GM21619 (cell line): ENCODE measurements at regions not wholly inside any gene's neighbourhood (a gene's known extent, or its start where the extent isn't known, plus 50 kb on each side); places are given as distances from the start of the nearest gene placed in this dataset.
A peak's percentile ranks its signal among the peaks of the same experiment; 100 is the strongest.

ENCODE experiments used
- ATAC-seq: cut with Tn5 transposase; IDR thresholded peaks from one replicate; pipeline ENCODE4 v1.9.1; 2021; ENCODE audit not compliant: unreplicated experiment

GRCh38 chr16:14362774-14363371 is 267.2 kb downstream of the PARN start:
- no peak for ATAC-seq

GRCh38 chr16:14360326-14361037 is 269.6 kb downstream of the PARN start:
- no peak for ATAC-seq

GRCh38 chr16:14358697-14359305 is 271.3 kb downstream of the PARN start:
- no peak for ATAC-seq

GRCh38 chr16:14357328-14357727 is 272.7 kb downstream of the PARN start:
- no peak for ATAC-seq

- ATAC-seq = no peak
Measured at GRCh38 chr16:14356064-14356463, 274.0 kb downstream of the PARN start.

- ATAC-seq = peak; percentile 87
Measured at GRCh38 chr16:14354561-14355351, 275.3 kb downstream of the PARN start.

GRCh38 chr16:14353340-14353739 is 276.7 kb downstream of the PARN start:
- ATAC-seq = no peak

GRCh38 chr16:14351647-14352046 is 278.4 kb downstream of the PARN start:
- no peak for ATAC-seq

GRCh38 chr16:14350626-14351025 is 279.4 kb downstream of the PARN start:
- ATAC-seq = no peak

GRCh38 chr16:14350081-14350480 is 279.0 kb downstream of the MRTFB start:
- no peak for ATAC-seq

- no peak for ATAC-seq
Measured at GRCh38 chr16:14347706-14348105, 276.6 kb downstream of the MRTFB start.

GRCh38 chr16:14346278-14347142 is 275.4 kb downstream of the MRTFB start:
- no peak for ATAC-seq

GRCh38 chr16:14345512-14346115 is 274.5 kb downstream of the MRTFB start:
- ATAC-seq = no peak

- ATAC-seq = no peak
Measured at GRCh38 chr16:14344945-14345344, 273.8 kb downstream of the MRTFB start.

GRCh38 chr16:14344292-14344691 is 273.2 kb downstream of the MRTFB start:
- no peak for ATAC-seq

GRCh38 chr16:14341324-14342225 is 270.5 kb downstream of the MRTFB start:
- ATAC-seq = no peak

GRCh38 chr16:14339694-14340093 is 268.6 kb downstream of the MRTFB start:
- no peak for ATAC-seq

- no peak for ATAC-seq
Measured at GRCh38 chr16:14338969-14339368, 267.9 kb downstream of the MRTFB start.

GRCh38 chr16:14338236-14338635 is 267.1 kb downstream of the MRTFB start:
- no peak for ATAC-seq
